RWPE1 (cell line): ENCODE measurements at regions not wholly inside any gene's neighbourhood (a gene's known extent, or its start where the extent isn't known, plus 50 kb on each side); places are given as distances from the start of the nearest gene placed in this dataset.

ENCODE experiments used
- CTCF ChIA-PET: fragments of 350-600 bp; sonication (Branson Sonifier 250); formaldehyde crosslinking; extraction: SDS; loops from one replicate; lab custom pipeline; 2021; lab: Yijun Ruan, JAX
- POLR2A ChIA-PET: fragments of 400-600 bp; formaldehyde crosslinking; extraction: SDS; loops from one replicate; lab custom pipeline; 2020; ENCODE audit warnings: antibody characterized with exemption; ENCODE audit not compliant: low non-redundant PET; lab: Yijun Ruan, JAX
- DNase-seq: peaks from one replicate; pipeline ENCODE4 v3.0.0; 2012; ENCODE audit warnings: low spot score
- H3K27ac ChIP-seq: fragments of 450-650 bp; 2 replicates; pipeline ENCODE4 v1.5.1; 2017
- TF ChIP-seq, protein P1 (sequence below): fragments of 450-650 bp; conservative IDR thresholded peaks from 2 replicates; pipeline ENCODE4 v1.5.1; 2017; ENCODE audit warnings: low read depth, mild to moderate bottlenecking

DNA sequence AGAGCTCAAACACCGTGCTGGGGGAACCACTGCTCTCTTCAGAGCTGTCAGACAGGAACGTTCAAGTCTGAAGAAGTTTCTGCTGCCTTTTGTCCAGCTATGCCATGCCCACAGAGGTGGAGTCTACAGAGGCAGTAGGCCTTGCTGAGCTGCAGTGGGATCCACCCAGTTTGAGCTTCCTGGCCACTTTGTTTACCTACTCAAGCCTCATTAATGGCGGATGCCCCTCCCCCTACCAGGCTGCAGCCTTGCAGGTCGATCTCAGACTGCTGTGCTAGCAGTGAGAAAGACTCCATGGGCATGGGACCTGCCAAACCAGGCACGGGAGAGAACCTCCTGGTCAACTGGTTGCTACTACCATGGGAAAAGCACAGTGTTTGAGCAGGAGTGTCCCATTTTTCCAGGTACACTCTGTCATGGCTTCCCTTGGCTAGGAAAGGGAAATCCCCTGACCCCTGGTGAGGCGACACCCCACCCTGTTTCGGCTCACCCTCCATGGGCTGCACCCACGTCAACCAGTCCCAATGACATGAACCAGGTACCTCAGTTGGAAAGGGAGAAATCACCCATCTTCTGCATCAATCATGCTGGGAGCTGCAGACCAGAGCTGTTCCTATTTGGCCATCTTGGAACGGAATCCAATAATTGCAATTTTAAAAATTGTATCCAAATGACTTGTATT is 246.9 kb upstream of the ADAMTS16 start:
- ChIA-PET CTCF (no interaction called here), POLR2A (no interaction called here)
- H3K27ac ChIP-seq = no peak overlapping the region
- DNase-seq = no peak
- TF ChIP-seq, protein P1, sequence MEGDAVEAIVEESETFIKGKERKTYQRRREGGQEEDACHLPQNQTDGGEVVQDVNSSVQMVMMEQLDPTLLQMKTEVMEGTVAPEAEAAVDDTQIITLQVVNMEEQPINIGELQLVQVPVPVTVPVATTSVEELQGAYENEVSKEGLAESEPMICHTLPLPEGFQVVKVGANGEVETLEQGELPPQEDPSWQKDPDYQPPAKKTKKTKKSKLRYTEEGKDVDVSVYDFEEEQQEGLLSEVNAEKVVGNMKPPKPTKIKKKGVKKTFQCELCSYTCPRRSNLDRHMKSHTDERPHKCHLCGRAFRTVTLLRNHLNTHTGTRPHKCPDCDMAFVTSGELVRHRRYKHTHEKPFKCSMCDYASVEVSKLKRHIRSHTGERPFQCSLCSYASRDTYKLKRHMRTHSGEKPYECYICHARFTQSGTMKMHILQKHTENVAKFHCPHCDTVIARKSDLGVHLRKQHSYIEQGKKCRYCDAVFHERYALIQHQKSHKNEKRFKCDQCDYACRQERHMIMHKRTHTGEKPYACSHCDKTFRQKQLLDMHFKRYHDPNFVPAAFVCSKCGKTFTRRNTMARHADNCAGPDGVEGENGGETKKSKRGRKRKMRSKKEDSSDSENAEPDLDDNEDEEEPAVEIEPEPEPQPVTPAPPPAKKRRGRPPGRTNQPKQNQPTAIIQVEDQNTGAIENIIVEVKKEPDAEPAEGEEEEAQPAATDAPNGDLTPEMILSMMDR = no peak

- no peak overlapping the region for H3K27ac ChIP-seq
- TF ChIP-seq, protein P1 = no peak
- ChIA-PET POLR2A (no interaction called here), CTCF (no interaction called here)
- no peak for DNase-seq
Measured at GRCh38 chr5:4896328-4896727, 243.8 kb upstream of the ADAMTS16 start.

GRCh38 chr5:4901305-4901811 is 238.8 kb upstream of the ADAMTS16 start:
- POLR2A ChIA-PET = no interaction called here
- CTCF ChIA-PET = interaction anchor here (0.7 kb wide), 1 partner anchor 542 kb away, joined by 4 read pairs; no protein-coding TSS in a partner anchor
- H3K27ac ChIP-seq = no peak overlapping the region
- no peak for DNase-seq
- TF ChIP-seq, protein P1 = no peak

GRCh38 chr5:4901924-4902323 is 238.2 kb upstream of the ADAMTS16 start:
- ChIA-PET POLR2A (no interaction called here), CTCF (interaction anchor here (0.7 kb wide), 1 partner anchor 542 kb away, joined by 4 read pairs; no protein-coding TSS in a partner anchor)
- TF ChIP-seq, protein P1 = no peak
- H3K27ac ChIP-seq = no peak overlapping the region
- no peak for DNase-seq

DNA sequence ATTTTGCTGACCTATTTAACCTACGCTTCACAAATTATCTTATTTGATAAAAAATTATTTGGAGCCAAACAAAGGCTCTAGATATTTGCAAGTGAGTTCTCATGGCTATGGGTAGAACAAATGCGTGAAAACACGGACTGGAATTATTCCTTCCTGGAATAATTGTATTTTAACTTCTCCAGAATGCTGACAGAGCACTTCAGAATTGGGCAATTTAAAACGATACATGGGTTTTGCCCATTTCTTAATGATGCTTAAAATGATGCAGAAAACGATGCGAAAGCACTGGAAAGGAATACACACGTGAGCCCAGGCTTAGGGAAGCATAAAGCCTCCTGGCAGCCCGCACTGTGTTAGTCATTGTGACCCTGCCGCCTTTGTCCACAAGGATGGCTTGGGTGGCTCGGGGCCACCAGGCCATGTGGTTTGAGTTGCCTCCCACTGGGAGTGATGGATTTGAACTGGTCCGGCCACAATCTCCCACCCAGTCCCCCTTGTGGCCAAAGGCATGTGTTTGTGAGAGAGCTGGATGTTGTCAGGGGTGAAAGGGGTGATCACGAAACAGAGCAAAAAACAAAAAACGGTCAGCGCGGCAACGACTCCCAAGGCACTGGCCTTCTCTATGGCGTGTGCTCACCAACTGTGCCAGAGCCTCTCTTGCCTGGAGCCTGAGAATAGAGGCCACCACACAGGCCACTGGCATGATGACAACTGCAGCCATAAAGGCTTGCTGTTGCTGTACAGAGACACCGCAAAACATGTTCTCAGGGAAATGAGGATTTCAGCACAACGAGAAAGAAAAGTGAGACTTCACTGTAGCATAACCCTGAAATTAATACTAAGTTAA is 234.2 kb upstream of the ADAMTS16 start:
- CTCF ChIA-PET = interaction anchor here (0.6 kb wide), 1 partner anchor 1851 kb away, joined by 3 read pairs; no protein-coding TSS in a partner anchor
- TF ChIP-seq, protein P1 = no peak
- DNase-seq = no peak
- POLR2A ChIA-PET = no interaction called here
- H3K27ac ChIP-seq = no peak overlapping the region

DNA sequence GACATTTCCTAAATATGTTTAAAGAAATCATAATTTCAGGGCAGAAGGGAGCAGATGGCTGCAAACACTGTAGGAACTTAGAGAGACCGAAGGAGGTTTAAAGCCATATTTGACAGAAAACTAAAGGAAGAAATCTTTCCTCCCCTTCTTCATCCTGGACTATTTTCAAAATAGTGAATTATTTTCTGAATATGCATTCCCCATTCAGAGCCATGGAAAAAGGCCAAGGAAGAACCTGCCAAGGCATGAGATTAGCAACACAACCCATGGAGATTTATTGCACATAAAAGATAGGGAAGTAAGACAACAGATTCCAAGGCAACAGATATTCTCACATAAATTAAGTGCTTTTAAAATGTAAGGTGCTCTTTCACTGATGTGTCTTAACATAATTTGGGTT is 233.3 kb upstream of the ADAMTS16 start:
- POLR2A ChIA-PET = no interaction called here
- DNase-seq = no peak
- H3K27ac ChIP-seq = no peak overlapping the region
- CTCF ChIA-PET = no interaction called here
- TF ChIP-seq, protein P1 = no peak
